ENCODE measurements at regions not wholly inside any gene's neighbourhood (a gene's known extent, or its start where the extent isn't known, plus 50 kb on each side); places are given as distances from the start of the nearest gene placed in this dataset.

DNA sequence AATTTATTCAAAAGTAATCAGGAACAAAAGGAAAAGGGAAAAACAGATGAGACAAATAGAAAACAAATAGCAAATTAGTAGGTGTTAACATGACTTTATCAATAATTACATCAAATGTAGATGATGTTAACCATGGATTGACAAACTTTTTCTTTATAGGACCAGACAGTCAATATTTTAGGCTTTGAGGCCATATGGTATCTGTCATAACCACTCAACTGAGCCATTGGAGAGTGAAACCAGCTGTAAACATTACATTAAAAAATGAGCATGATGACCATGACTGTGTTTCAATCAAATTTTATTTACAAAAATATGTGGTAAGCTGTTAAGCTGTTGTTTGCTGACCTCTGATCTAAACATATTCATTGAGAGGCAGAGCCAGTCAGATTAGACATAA lies 118.5 kb upstream of the NWD2 start:
- no peak for DNase-seq (ENCODE audit: low read depth)
- no peak overlapping the region for H3K4me3 ChIP-seq (ENCODE audit: control insufficient read depth, low read depth, low read length)
- no peak for TF ChIP-seq CTCF (conservative IDR thresholded peaks at IDR 0.05; ENCODE audit: control insufficient read depth, insufficient read depth, low read depth, low read length)

DNA sequence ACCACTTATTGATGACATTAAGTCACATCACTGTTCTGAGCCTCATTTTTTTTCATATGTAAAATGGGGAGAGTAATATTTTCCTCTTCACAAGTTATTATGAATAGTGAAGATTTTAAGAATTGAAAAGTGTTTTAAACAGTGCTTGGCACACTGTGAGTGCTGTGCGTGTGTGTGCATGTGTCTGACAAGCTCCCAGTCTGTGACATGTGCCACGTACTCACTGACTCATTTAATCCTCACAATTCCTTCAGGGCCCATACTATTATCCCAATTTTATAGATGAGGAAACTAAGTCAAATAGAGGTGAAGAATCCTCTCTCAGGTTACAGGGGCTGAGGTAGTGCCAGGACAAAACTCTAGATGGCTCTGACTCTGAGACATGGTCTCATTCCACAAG lies 114.1 kb upstream of the NWD2 start:
- no peak overlapping the region for H3K4me3 ChIP-seq (ENCODE audit: control insufficient read depth, low read depth, low read length)
- TF ChIP-seq CTCF (conservative IDR thresholded peaks at IDR 0.05; ENCODE audit: control insufficient read depth, insufficient read depth, low read depth, low read length), result no peak
- no peak for DNase-seq (ENCODE audit: low read depth)

GRCh38 chr4:37132351-37132974 lies 112.1 kb upstream of the NWD2 start:
- TF ChIP-seq CTCF (conservative IDR thresholded peaks at IDR 0.05; ENCODE audit: control insufficient read depth, insufficient read depth, low read depth, low read length), result no peak
- DNase-seq (ENCODE audit: low read depth), result no peak
- H3K4me3 ChIP-seq (ENCODE audit: control insufficient read depth, low read depth, low read length), result no peak overlapping the region

GRCh38 chr4:37132975-37133360 lies 111.6 kb upstream of the NWD2 start:
- no peak for DNase-seq (ENCODE audit: low read depth)
- TF ChIP-seq CTCF (conservative IDR thresholded peaks at IDR 0.05; ENCODE audit: control insufficient read depth, insufficient read depth, low read depth, low read length), result no peak
- H3K4me3 ChIP-seq (ENCODE audit: control insufficient read depth, low read depth, low read length), result no peak overlapping the region

- no peak overlapping the region for H3K4me3 ChIP-seq (ENCODE audit: control insufficient read depth, low read depth, low read length)
- TF ChIP-seq CTCF (conservative IDR thresholded peaks at IDR 0.05; ENCODE audit: control insufficient read depth, insufficient read depth, low read depth, low read length), result no peak
- no peak for DNase-seq (ENCODE audit: low read depth)
Measured at GRCh38 chr4:37138019-37138653, 106.4 kb upstream of the NWD2 start.

- H3K4me3 ChIP-seq (ENCODE audit: control insufficient read depth, low read depth, low read length), result no peak overlapping the region
- no peak for DNase-seq (ENCODE audit: low read depth)
- no peak for TF ChIP-seq CTCF (conservative IDR thresholded peaks at IDR 0.05; ENCODE audit: control insufficient read depth, insufficient read depth, low read depth, low read length)
Measured at GRCh38 chr4:37138789-37139188, 105.8 kb upstream of the NWD2 start.
